OCI-LY3 (cell line): ENCODE measurements at regions not wholly inside any gene's neighbourhood (a gene's known extent, or its start where the extent isn't known, plus 50 kb on each side); places are given as distances from the start of the nearest gene placed in this dataset.

Experiments
- H2AFZ ChIP-seq: fragments of 200-600, 300-600 bp; shearing (Covaris generic); 2 replicates; pipeline ENCODE4 v1.6.0; 2014; ENCODE audit warnings: antibody characterized with exemption, low read depth, low read length
- H3K27ac ChIP-seq: fragments of 200-600, 300-600 bp; sonication (generic); 2 replicates; pipeline ENCODE4 v1.5.1; 2014; ENCODE audit warnings: mild to moderate bottlenecking, low read length, moderate library complexity, mixed read lengths
- H3K27me3 ChIP-seq: fragments of 200-600, 300-600 bp; sonication (generic); 2 replicates; pipeline ENCODE4 v1.6.1; 2014; ENCODE audit warnings: low read depth, low read length, mixed read lengths
- H3K36me3 ChIP-seq: fragments of 200-600, 300-600 bp; sonication (generic); replicated peaks from 2 replicates; pipeline ENCODE3; 2014; ENCODE audit warnings: low read depth, low read length, mixed read lengths
- H3K4me1 ChIP-seq: fragments of 300-600, 200-600 bp; sonication (generic); 2 replicates; pipeline ENCODE4 v1.6.1; 2014; ENCODE audit warnings: low read length, mixed read lengths
- H3K4me2 ChIP-seq: fragments of 200-600, 300-600 bp; sonication (generic); 2 replicates; pipeline ENCODE4 v1.6.1; 2014; ENCODE audit warnings: low read length, mixed read lengths
- H3K4me3 ChIP-seq: fragments of 300-600, 200-600 bp; sonication (generic); 2 replicates; pipeline ENCODE4 v1.5.1; 2014; ENCODE audit warnings: antibody characterized with exemption, mild to moderate bottlenecking, low read length, moderate library complexity
- H3K79me2 ChIP-seq: fragments of 300-600, 200-600 bp; shearing (Covaris generic); 2 replicates; pipeline ENCODE4 v1.6.1; 2014; ENCODE audit warnings: mild to moderate bottlenecking, low read length, mixed read lengths
- H3K9ac ChIP-seq: fragments of 300-600, 200-600 bp; shearing (Covaris generic); 2 replicates; pipeline ENCODE4 v1.6.0; 2014; ENCODE audit warnings: mild to moderate bottlenecking, low read length, moderate library complexity
- H3K9me3 ChIP-seq: fragments of 200-600, 300-600 bp; shearing (Covaris generic); 2 replicates; pipeline ENCODE4 v1.6.1; 2014; ENCODE audit warnings: low read length, mixed read lengths; ENCODE audit not compliant: insufficient read depth
- H4K20me1 ChIP-seq: fragments of 200-600, 300-600 bp; sonication (generic); 2 replicates; pipeline ENCODE4 v1.6.1; 2016; ENCODE audit warnings: low read length, mixed read lengths; ENCODE audit not compliant: insufficient read depth
- EZH2phosphoT487 ChIP-seq: fragments of 200-600 bp; shearing (Covaris generic); IDR thresholded peaks from 2 replicates; pipeline ENCODE4 v1.6.1; 2018; ENCODE audit warnings: antibody characterized with exemption, mixed run types, low read depth
- TF ChIP-seq, protein P1 (sequence below): fragments of 200-600, 300-600 bp; sonication (generic); IDR thresholded peaks from 2 replicates; pipeline ENCODE4 v1.5.1; 2014; ENCODE audit warnings: antibody characterized with exemption, low read length, low read depth

DNA sequence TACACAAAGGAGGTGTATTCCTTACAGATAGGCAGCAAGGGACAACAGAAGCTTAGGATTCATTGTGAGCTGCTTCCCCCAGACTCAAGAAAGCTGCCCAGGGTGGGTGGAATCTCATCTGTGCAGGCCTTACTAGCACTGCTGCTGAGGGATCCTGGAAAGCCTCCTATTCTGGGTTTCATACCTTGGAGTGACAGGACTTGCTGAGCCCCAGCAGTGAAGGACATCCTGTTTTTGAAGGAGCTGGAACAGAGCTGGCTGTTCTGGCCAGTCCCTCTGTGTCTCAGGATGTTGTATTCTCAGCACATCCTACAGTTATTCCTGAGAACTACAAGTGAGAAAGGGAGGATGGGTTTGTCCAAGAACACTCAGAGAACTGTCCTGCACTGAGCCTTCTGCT is 486.3 kb downstream of the PTPRU start:
- H3K27me3 ChIP-seq = no peaks in the 10 kb centered on the region
- no peak overlapping the region for H3K4me3 ChIP-seq
- no peaks in the 10 kb centered on the region for H3K9me3 ChIP-seq
- no peak overlapping the region for H3K27ac ChIP-seq
- TF ChIP-seq, protein P1, sequence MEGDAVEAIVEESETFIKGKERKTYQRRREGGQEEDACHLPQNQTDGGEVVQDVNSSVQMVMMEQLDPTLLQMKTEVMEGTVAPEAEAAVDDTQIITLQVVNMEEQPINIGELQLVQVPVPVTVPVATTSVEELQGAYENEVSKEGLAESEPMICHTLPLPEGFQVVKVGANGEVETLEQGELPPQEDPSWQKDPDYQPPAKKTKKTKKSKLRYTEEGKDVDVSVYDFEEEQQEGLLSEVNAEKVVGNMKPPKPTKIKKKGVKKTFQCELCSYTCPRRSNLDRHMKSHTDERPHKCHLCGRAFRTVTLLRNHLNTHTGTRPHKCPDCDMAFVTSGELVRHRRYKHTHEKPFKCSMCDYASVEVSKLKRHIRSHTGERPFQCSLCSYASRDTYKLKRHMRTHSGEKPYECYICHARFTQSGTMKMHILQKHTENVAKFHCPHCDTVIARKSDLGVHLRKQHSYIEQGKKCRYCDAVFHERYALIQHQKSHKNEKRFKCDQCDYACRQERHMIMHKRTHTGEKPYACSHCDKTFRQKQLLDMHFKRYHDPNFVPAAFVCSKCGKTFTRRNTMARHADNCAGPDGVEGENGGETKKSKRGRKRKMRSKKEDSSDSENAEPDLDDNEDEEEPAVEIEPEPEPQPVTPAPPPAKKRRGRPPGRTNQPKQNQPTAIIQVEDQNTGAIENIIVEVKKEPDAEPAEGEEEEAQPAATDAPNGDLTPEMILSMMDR = no peak
- TF ChIP-seq EZH2phosphoT487 = no peak
- H2AFZ ChIP-seq = no peak overlapping the region
- no peaks in the 10 kb centered on the region for H3K4me1 ChIP-seq
- H4K20me1 ChIP-seq = no peaks in the 10 kb centered on the region
- H3K79me2 ChIP-seq = no peaks in the 10 kb centered on the region
- H3K9ac ChIP-seq = no peak overlapping the region
- H3K4me2 ChIP-seq = no peak overlapping the region
- H3K36me3 ChIP-seq = no peaks in the 10 kb centered on the region

DNA sequence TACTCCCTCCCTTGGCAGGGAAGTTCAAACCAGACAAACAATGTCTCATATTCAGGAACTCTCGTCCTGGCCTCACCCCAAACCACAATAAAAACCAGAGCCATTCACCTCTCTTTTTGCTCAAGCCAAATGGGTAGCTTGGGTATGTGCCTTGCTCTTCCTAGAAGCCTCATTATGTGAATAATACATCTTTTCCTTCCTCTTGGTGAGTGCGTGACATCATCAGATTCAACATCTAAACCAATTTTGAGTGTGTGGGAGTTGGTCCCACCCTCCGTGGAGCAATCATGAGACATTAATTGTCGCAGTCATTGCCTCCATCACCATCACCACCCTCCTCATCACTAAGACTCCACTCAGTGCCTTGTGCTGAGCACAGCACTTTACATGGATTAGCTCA is 482.9 kb downstream of the PTPRU start:
- H4K20me1 ChIP-seq = no peaks in the 10 kb centered on the region
- H3K9me3 ChIP-seq = no peaks in the 10 kb centered on the region
- no peak overlapping the region for H3K27ac ChIP-seq
- H3K9ac ChIP-seq = no peak overlapping the region
- H3K36me3 ChIP-seq = no peaks in the 10 kb centered on the region
- TF ChIP-seq, protein P1 = no peak
- no peak for TF ChIP-seq EZH2phosphoT487
- H3K79me2 ChIP-seq = no peaks in the 10 kb centered on the region
- H2AFZ ChIP-seq = no peak overlapping the region
- H3K4me1 ChIP-seq = no peaks in the 10 kb centered on the region
- no peak overlapping the region for H3K4me2 ChIP-seq
- no peak overlapping the region for H3K4me3 ChIP-seq
- H3K27me3 ChIP-seq = no peaks in the 10 kb centered on the region

DNA sequence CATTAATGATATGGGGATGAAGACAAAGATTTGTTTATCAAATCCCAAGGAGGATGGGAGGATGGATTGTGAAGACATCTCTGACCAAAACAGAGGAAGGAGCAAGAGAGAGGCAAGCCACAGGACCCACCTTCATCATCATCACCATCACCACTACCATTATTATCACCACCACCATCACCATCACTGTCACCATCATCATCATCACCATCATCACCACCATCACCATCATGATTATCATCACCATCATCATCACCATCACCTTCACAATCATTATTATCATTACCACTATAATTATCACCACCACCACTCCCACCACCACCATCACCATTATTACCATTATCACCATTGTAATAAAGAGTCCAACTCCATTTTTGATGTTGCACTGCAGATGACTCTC is 482.5 kb downstream of the PTPRU start:
- Histone ChIP-seq H3K27me3 (no peaks in the 10 kb centered on the region), H3K4me1 (no peaks in the 10 kb centered on the region), H4K20me1 (no peaks in the 10 kb centered on the region), H3K79me2 (no peaks in the 10 kb centered on the region), H3K9ac (no peak overlapping the region), H2AFZ (no peak overlapping the region), H3K4me3 (no peak overlapping the region), H3K27ac (no peak overlapping the region), H3K9me3 (no peaks in the 10 kb centered on the region), H3K36me3 (no peaks in the 10 kb centered on the region), H3K4me2 (no peak overlapping the region)
- TF ChIP-seq, protein P1 = no peak
- no peak for TF ChIP-seq EZH2phosphoT487

DNA sequence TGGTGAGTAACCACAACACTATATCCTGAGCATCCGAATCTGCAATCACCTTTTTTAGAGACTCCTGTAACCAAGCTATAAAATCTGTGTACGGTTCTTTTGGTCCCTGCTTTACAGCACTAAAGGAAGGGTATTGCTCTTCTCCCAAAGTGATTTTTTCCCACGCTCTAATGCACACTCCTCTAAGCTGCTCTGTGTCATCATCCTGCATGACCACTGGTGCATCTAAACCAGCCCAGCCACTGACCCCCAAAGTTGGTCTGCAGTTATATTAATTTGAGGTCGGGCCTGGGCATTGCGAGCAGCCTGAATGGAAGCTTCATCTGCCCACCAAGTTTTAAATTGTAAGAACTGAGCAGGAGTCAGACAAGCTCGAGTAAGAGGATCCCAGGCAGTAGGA is 480.0 kb downstream of the PTPRU start:
- H2AFZ ChIP-seq = no peak overlapping the region
- no peak overlapping the region for H3K27ac ChIP-seq
- no peaks in the 10 kb centered on the region for H3K36me3 ChIP-seq
- no peaks in the 10 kb centered on the region for H3K79me2 ChIP-seq
- H3K9ac ChIP-seq = no peak overlapping the region
- no peak overlapping the region for H3K4me3 ChIP-seq
- no peaks in the 10 kb centered on the region for H4K20me1 ChIP-seq
- no peaks in the 10 kb centered on the region for H3K4me1 ChIP-seq
- TF ChIP-seq, protein P1 = no peak
- TF ChIP-seq EZH2phosphoT487 = no peak
- no peak overlapping the region for H3K4me2 ChIP-seq
- H3K27me3 ChIP-seq = no peaks in the 10 kb centered on the region
- H3K9me3 ChIP-seq = no peaks in the 10 kb centered on the region
